ENCODE measurements at regions not wholly inside any gene's neighbourhood (a gene's known extent, or its start where the extent isn't known, plus 50 kb on each side); places are given as distances from the start of the nearest gene placed in this dataset.

- TF ChIP-seq CTCF (IDR thresholded peaks at IDR 0.05), result no peak
These were observed 119.2 kb upstream of the THBS1 start for GRCh38 chr15:39461536-39462130.

- no peak for TF ChIP-seq CTCF (IDR thresholded peaks at IDR 0.05)
These were observed 118.2 kb upstream of the THBS1 start for GRCh38 chr15:39462691-39463090.

DNA sequence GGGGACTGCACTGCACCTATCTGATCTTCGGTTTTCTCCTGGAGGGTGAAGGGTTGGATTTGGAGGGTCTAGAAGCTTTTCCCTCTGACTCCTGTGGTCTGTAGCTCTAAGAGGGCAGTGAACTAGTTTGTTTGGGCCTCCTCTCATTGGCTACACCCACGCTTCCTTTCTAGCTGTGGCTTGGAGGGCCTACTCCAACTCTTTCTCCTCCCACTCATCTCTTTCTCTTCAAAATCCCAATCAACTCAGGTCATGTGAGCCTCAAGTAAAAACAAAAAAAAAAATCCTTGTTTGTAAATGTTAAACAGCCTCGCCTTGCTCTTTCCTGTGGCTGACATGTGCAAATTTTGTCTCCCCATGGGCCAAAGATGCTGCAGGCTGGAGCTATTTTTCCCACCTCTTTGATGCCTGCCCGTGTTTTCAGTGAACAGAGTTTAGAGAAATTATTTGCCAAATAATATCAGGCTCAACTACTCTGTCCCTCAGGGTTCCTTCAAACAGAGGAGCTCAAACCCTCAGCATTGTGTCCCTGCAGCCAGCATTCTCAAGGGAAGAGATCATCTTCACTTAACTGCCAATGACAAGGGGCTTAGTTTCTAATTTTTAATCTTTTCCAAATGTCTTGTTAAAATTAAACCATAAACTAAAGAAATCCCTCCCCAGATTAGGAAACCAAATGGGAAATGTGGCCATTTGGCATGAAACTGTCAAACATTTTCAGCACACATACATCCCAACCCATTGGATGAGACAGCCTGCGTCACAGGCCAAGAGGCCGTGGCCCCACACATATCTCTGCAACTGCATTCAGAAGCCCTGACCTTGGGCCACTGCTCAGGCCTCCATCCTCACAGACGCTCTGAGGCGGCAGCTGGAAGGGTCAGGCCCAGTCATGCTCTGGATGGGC lies 114.8 kb upstream of the THBS1 start:
- TF ChIP-seq CTCF (IDR thresholded peaks at IDR 0.05), result no peak

- no peak for TF ChIP-seq CTCF (IDR thresholded peaks at IDR 0.05)
These were observed 114.2 kb upstream of the THBS1 start for GRCh38 chr15:39466750-39467105.

GRCh38 chr15:39468331-39468730 lies 112.5 kb upstream of the THBS1 start:
- TF ChIP-seq CTCF (IDR thresholded peaks at IDR 0.05), result no peak

- no peak for TF ChIP-seq CTCF (IDR thresholded peaks at IDR 0.05)
These were observed 112.1 kb upstream of the THBS1 start for GRCh38 chr15:39468828-39469227.

DNA sequence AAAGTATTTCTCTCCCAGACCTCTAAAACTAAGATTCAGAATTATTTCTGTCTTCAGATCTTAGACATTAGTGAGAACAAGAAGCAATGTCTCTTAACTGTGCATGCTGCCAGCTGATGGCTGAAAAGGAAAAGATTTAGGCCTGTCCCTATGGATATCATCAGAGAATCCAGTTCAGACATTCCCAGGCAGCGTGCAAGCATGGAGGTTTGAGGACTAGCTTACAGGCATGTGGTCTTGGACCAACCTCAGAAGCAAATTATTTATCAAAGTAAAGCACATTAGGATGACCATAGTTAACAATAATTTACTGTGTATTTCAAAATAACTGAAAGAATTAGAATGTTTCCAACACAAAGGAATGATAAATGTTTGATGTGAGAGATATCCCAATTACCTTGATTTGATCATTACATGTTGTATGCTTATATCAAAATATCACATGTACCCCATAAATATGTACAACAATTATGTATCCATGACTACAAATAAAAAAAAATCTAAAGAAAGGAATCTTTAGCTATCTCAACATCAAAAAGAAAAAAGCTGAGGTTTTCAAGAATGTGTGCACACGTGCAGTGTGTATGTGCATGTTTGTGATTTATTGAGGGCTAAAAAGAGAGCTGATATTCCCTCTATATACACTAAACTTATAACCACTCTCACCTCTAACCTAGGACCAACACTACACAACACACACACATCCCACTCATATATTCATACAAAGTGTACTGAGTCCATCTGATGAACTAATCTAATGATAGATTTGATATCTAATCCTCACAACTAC lies 108.9 kb upstream of the THBS1 start:
- no peak for TF ChIP-seq CTCF (IDR thresholded peaks at IDR 0.05)

All from LNCAP (cell line).